ENCODE measurements at regions not wholly inside any gene's neighbourhood (a gene's known extent, or its start where the extent isn't known, plus 50 kb on each side); places are given as distances from the start of the nearest gene placed in this dataset.

- no peak for DNase-seq (ENCODE audit: low read depth)
- H3K4me3 ChIP-seq (ENCODE audit: low read depth, low read length) = no peak overlapping the region
- TF ChIP-seq CTCF (IDR thresholded peaks at IDR 0.05; ENCODE audit: low read depth, low read length, missing control alignments) = no peak
Observed at GRCh38 chr20:7656687-7657467, 283.4 kb downstream of the HAO1 start.

GRCh38 chr20:7657569-7657968 is 282.7 kb downstream of the HAO1 start:
- H3K4me3 ChIP-seq (ENCODE audit: low read depth, low read length) = no peak overlapping the region
- no peak for DNase-seq (ENCODE audit: low read depth)
- no peak for TF ChIP-seq CTCF (IDR thresholded peaks at IDR 0.05; ENCODE audit: low read depth, low read length, missing control alignments)

- no peak for TF ChIP-seq CTCF (IDR thresholded peaks at IDR 0.05; ENCODE audit: low read depth, low read length, missing control alignments)
- DNase-seq (ENCODE audit: low read depth) = no peak
- no peak overlapping the region for H3K4me3 ChIP-seq (ENCODE audit: low read depth, low read length)
Observed at GRCh38 chr20:7660165-7660564, 280.1 kb downstream of the HAO1 start.

GRCh38 chr20:7665376-7665775 is 274.9 kb downstream of the HAO1 start:
- DNase-seq (ENCODE audit: low read depth) = no peak
- no peak for TF ChIP-seq CTCF (IDR thresholded peaks at IDR 0.05; ENCODE audit: low read depth, low read length, missing control alignments)
- H3K4me3 ChIP-seq (ENCODE audit: low read depth, low read length) = no peak overlapping the region

- H3K4me3 ChIP-seq (ENCODE audit: low read depth, low read length) = no peak overlapping the region
- TF ChIP-seq CTCF (IDR thresholded peaks at IDR 0.05; ENCODE audit: low read depth, low read length, missing control alignments) = no peak
- no peak for DNase-seq (ENCODE audit: low read depth)
Observed at GRCh38 chr20:7667194-7667593, 273.1 kb downstream of the HAO1 start.

GRCh38 chr20:7672571-7672970 is 267.7 kb downstream of the HAO1 start:
- H3K4me3 ChIP-seq (ENCODE audit: low read depth, low read length) = no peak overlapping the region
- TF ChIP-seq CTCF (IDR thresholded peaks at IDR 0.05; ENCODE audit: low read depth, low read length, missing control alignments) = no peak
- no peak for DNase-seq (ENCODE audit: low read depth)

GRCh38 chr20:7673841-7674240 is 266.4 kb downstream of the HAO1 start:
- DNase-seq (ENCODE audit: low read depth) = no peak
- no peak for TF ChIP-seq CTCF (IDR thresholded peaks at IDR 0.05; ENCODE audit: low read depth, low read length, missing control alignments)
- no peak overlapping the region for H3K4me3 ChIP-seq (ENCODE audit: low read depth, low read length)
